ENCODE measurements at regions not wholly inside any gene's neighbourhood (a gene's known extent, or its start where the extent isn't known, plus 50 kb on each side); places are given as distances from the start of the nearest gene placed in this dataset.

GRCh38 chr5:23639326-23639725, 131.9 kb downstream of the PRDM9 start:
- no peak for DNase-seq (ENCODE audit: low read depth)
- no peak for TF ChIP-seq CTCF (conservative IDR thresholded peaks at IDR 0.05; ENCODE audit: control insufficient read depth, insufficient read depth, low read depth, low read length)
- H3K4me3 ChIP-seq (ENCODE audit: control insufficient read depth, low read depth, low read length), result no peak overlapping the region

GRCh38 chr5:23648656-23649055, 141.2 kb downstream of the PRDM9 start:
- DNase-seq (ENCODE audit: low read depth), result peak; percentile 25
- no peak for TF ChIP-seq CTCF (conservative IDR thresholded peaks at IDR 0.05; ENCODE audit: control insufficient read depth, insufficient read depth, low read depth, low read length)

GRCh38 chr5:23649594-23649993, 142.2 kb downstream of the PRDM9 start:
- H3K4me3 ChIP-seq (ENCODE audit: control insufficient read depth, low read depth, low read length), result no peak overlapping the region
- no peak for DNase-seq (ENCODE audit: low read depth)
- TF ChIP-seq CTCF (conservative IDR thresholded peaks at IDR 0.05; ENCODE audit: control insufficient read depth, insufficient read depth, low read depth, low read length), result no peak

More at GRCh38 chr5:23648656-23649055, 141.2 kb downstream of the PRDM9 start:
- no peak overlapping the region for H3K4me3 ChIP-seq (ENCODE audit: control insufficient read depth, low read depth, low read length)

- TF ChIP-seq CTCF (conservative IDR thresholded peaks at IDR 0.05; ENCODE audit: control insufficient read depth, insufficient read depth, low read depth, low read length), result no peak
Measured at GRCh38 chr5:23655674-23656073, 148.3 kb downstream of the PRDM9 start.

GRCh38 chr5:23675456-23675855, 168.0 kb downstream of the PRDM9 start:
- H3K4me3 ChIP-seq (ENCODE audit: control insufficient read depth, low read depth, low read length), result no peak overlapping the region
- TF ChIP-seq CTCF (conservative IDR thresholded peaks at IDR 0.05; ENCODE audit: control insufficient read depth, insufficient read depth, low read depth, low read length), result no peak
- DNase-seq (ENCODE audit: low read depth), result no peak

More at GRCh38 chr5:23655674-23656073, 148.3 kb downstream of the PRDM9 start:
- DNase-seq (ENCODE audit: low read depth), result peak; percentile 9
- no peak overlapping the region for H3K4me3 ChIP-seq (ENCODE audit: control insufficient read depth, low read depth, low read length)

- no peak for DNase-seq (ENCODE audit: low read depth)
- TF ChIP-seq CTCF (conservative IDR thresholded peaks at IDR 0.05; ENCODE audit: control insufficient read depth, insufficient read depth, low read depth, low read length), result no peak
- no peak overlapping the region for H3K4me3 ChIP-seq (ENCODE audit: control insufficient read depth, low read depth, low read length)
Measured at GRCh38 chr5:23677996-23678395, 170.6 kb downstream of the PRDM9 start.

- TF ChIP-seq CTCF (conservative IDR thresholded peaks at IDR 0.05; ENCODE audit: control insufficient read depth, insufficient read depth, low read depth, low read length), result no peak
- no peak overlapping the region for H3K4me3 ChIP-seq (ENCODE audit: control insufficient read depth, low read depth, low read length)
- no peak for DNase-seq (ENCODE audit: low read depth)
Measured at GRCh38 chr5:23684103-23684502, 176.7 kb downstream of the PRDM9 start.
